Left ventricle myocardium superior (tissue), 1 donor: ENCODE measurements at regions not wholly inside any gene's neighbourhood (a gene's known extent, or its start where the extent isn't known, plus 50 kb on each side); places are given as distances from the start of the nearest gene placed in this dataset.
A peak's percentile ranks its signal among the peaks of the same experiment; 100 is the strongest.

ENCODE experiments used
- ATAC-seq: fragments of 200-7000 bp; cut with Tn5 transposase; one replicate; pipeline ENCODE4 v1.9.1; 2020; ENCODE audit warnings: mild to moderate bottlenecking, moderate library complexity
- DNase-seq: peaks from one replicate; pipeline ENCODE4 v3.0.0-alpha.2; 2020
- intact Hi-C: fragments of 100-400 bp; cut with micrococcal nuclease; formaldehyde crosslinking; loops from one replicate; pipeline ENCODE4 v1.11.0; 2022
- donor health status: DM: no; HTN: yes; CAD: no; lungs with severe emphysema.

- intact Hi-C loops: no loop called here
- ATAC-seq (no peak), DNase-seq (no peak)
These were observed 52.3 kb upstream of the ARMC3 start for GRCh38 chr10:22875581-22875980.

- intact Hi-C loops: no loop called here
- ATAC-seq (peak; percentile 63), DNase-seq (no peak)
These were observed 53.5 kb upstream of the ARMC3 start for GRCh38 chr10:22874189-22874854.

GRCh38 chr10:22856444-22857074 lies 71.3 kb upstream of the ARMC3 start:
- DNase-seq: no peak
- intact Hi-C loops: no loop called here
- ATAC-seq: no peak

- peak; percentile 97 for ATAC-seq
- DNase-seq: no peak
- intact Hi-C loops: no loop called here
These were observed 72.9 kb upstream of the ARMC3 start for GRCh38 chr10:22854935-22855421.

- DNase-seq (no peak), ATAC-seq (no peak)
- intact Hi-C loops: no loop called here
These were observed 73.9 kb upstream of the ARMC3 start for GRCh38 chr10:22853906-22854447.

GRCh38 chr10:22852712-22853353 lies 75.0 kb upstream of the ARMC3 start:
- DNase-seq (no peak), ATAC-seq (no peak)
- intact Hi-C loops: no loop called here

- ATAC-seq (no peak), DNase-seq (no peak)
- intact Hi-C loops: no loop called here
These were observed 76.0 kb upstream of the ARMC3 start for GRCh38 chr10:22851865-22852239.

- ATAC-seq (no peak), DNase-seq (no peak)
- intact Hi-C loops: no loop called here
These were observed 77.3 kb upstream of the ARMC3 start for GRCh38 chr10:22850541-22850940.

GRCh38 chr10:22849077-22849805 lies 78.6 kb upstream of the ARMC3 start:
- DNase-seq (peak; percentile 92), ATAC-seq (peak; percentile 99)
- intact Hi-C loops: no loop called here

GRCh38 chr10:22848509-22848908 lies 79.3 kb upstream of the ARMC3 start:
- ATAC-seq: no peak
- intact Hi-C loops: no loop called here
- DNase-seq: no peak

- no peak for DNase-seq
- intact Hi-C loops: no loop called here
- no peak for ATAC-seq
These were observed 81.6 kb upstream of the ARMC3 start for GRCh38 chr10:22846294-22846693.

GRCh38 chr10:22839639-22840038 lies 88.2 kb upstream of the ARMC3 start:
- intact Hi-C loops: no loop called here
- ATAC-seq: no peak
- DNase-seq: no peak

- DNase-seq: no peak
- intact Hi-C loops: no loop called here
- no peak for ATAC-seq
These were observed 90.1 kb upstream of the ARMC3 start for GRCh38 chr10:22837771-22838170.

GRCh38 chr10:22837351-22837750 lies 90.5 kb upstream of the ARMC3 start:
- intact Hi-C loops: no loop called here
- no peak for DNase-seq

GRCh38 chr10:22834471-22834870 lies 93.4 kb upstream of the ARMC3 start:
- intact Hi-C loops: no loop called here
- ATAC-seq (no peak), DNase-seq (no peak)

More at GRCh38 chr10:22837351-22837750, 90.5 kb upstream of the ARMC3 start:
- no peak for ATAC-seq

- no peak for DNase-seq
- intact Hi-C loops: no loop called here
- no peak for ATAC-seq
These were observed 94.1 kb upstream of the ARMC3 start for GRCh38 chr10:22833781-22834180.

- intact Hi-C loops: no loop called here
- DNase-seq (no peak), ATAC-seq (no peak)
These were observed 94.5 kb upstream of the ARMC3 start for GRCh38 chr10:22833353-22833752.

GRCh38 chr10:22832851-22833250 lies 95.0 kb upstream of the ARMC3 start:
- ATAC-seq: no peak
- no peak for DNase-seq
- intact Hi-C loops: no loop called here

- intact Hi-C loops: no loop called here
- ATAC-seq: no peak
- no peak for DNase-seq
These were observed 95.7 kb upstream of the ARMC3 start for GRCh38 chr10:22832066-22832602.
